ENCODE measurements at regions not wholly inside any gene's neighbourhood (a gene's known extent, or its start where the extent isn't known, plus 50 kb on each side); places are given as distances from the start of the nearest gene placed in this dataset.
"Not testable (repeated sequence)": the region's sequence is repeated elsewhere in the genome, so short reads cannot be mapped to it uniquely, and the experiment has no call there.

DNA sequence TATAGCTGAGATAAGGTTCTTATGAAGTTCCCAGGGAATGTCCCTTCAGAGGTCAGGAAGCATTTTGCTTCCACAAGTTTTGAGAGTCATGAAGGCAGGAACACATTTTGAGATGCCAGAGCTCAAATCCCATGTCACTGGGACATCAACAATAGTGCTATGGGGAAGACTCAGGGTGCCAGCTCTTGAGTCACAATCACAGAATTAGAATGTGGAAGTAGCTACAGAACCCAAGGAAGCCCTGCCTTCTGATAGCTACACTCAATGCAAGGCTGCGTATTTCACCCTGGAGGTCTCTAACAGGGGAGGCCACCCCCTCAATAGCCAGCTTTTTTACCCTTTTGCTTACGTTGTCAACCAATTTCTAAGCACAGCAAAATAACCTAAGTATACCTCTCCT lies 141.3 kb downstream of the FAM72B start:
- no CpG with 5 or more reads among the region's 2 CpGs for WGBS (ENCODE audit: extremely low coverage, insufficient read length, low lambda C conversion rate)
- not testable (repeated sequence) for H3K4me1 ChIP-seq (ENCODE audit: insufficient read depth, low read length); H2AFZ ChIP-seq (ENCODE audit: low read length); H2BK20ac ChIP-seq (ENCODE audit: low read depth, low read length, poor library complexity, severe bottlenecking); H4K5ac ChIP-seq (ENCODE audit: insufficient read length, low read depth, low read length); H3K9me3 ChIP-seq (ENCODE audit: control insufficient read depth, low read depth, low read length); H3T11ph ChIP-seq (ENCODE audit: low read length); H3K27me3 ChIP-seq (ENCODE audit: insufficient read depth, low read length); H3K36me3 Mint-ChIP-seq (ENCODE audit: insufficient read depth in 1 of 3, low read depth in 3 of 3); DNase-seq; H3K56ac ChIP-seq (ENCODE audit: insufficient read length, low read depth, low read length); H3K4me3 Mint-ChIP-seq; H3K27me3 Mint-ChIP-seq (ENCODE audit: low read depth); H3K9me3 Mint-ChIP-seq; H2BK120ac ChIP-seq (ENCODE audit: low read depth, low read length, poor library complexity, severe bottlenecking); H3K4me2 ChIP-seq (ENCODE audit: insufficient read depth, insufficient read length, low read length); H4K8ac ChIP-seq (replicated peaks; ENCODE audit: insufficient read length, low read depth, low read length); H3K79me1 ChIP-seq (ENCODE audit: insufficient read depth, low read depth, low read length, poor library complexity, severe bottlenecking); H4K91ac ChIP-seq (ENCODE audit: insufficient read length, low read depth, low read length); H3K18ac ChIP-seq (ENCODE audit: insufficient read length, low read depth, low read length); H3K14ac ChIP-seq (ENCODE audit: insufficient read depth, low read length); H3K23ac ChIP-seq (ENCODE audit: insufficient read length, low read depth, low read length); H4K20me1 ChIP-seq (ENCODE audit: control insufficient read depth, insufficient read depth, insufficient read length); H2BK15ac ChIP-seq (ENCODE audit: low read depth, low read length); H3K4me1 Mint-ChIP-seq; H2BK5ac ChIP-seq (ENCODE audit: insufficient read length, low read length); H3K9ac ChIP-seq (ENCODE audit: extremely low read depth, insufficient read length, low read length); H2BK12ac ChIP-seq (ENCODE audit: insufficient read length, low read depth, low read length); H2AK5ac ChIP-seq (ENCODE audit: insufficient read length, low read length); H3K79me2 ChIP-seq (ENCODE audit: insufficient read depth, low read length); H3K27ac ChIP-seq (ENCODE audit: insufficient read length, low read depth, low read length); H3K27ac Mint-ChIP-seq; H3K23me2 ChIP-seq (ENCODE audit: insufficient read length, low read depth, low read length, poor library complexity, severe bottlenecking); H3K4ac ChIP-seq (ENCODE audit: low read depth, low read length)

DNA sequence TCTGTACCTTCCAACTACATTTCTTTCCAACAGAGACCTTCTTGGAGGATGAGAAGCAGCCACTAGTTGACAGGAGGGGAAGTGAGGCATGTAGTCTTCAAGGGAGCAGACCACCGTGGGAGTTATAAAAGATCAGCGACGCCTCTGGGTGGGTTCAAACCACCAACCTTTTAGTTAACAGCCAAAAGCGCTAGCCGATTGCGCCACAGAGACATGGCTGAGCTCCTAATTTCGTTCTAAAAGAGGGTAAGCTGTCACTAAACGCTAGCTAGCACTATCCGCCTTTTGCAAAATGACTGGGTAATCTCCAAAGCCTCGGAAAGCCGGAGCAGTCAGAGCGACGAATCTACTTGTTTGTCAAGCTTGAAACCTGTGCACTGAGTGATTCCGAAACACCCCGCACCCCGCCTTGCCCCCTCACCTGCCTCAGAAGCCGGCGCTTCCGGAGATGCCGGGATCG lies 135.8 kb downstream of the FAM72B start:
- H3K79me1 ChIP-seq (ENCODE audit: insufficient read depth, low read depth, low read length, poor library complexity, severe bottlenecking); H2AK5ac ChIP-seq (ENCODE audit: insufficient read length, low read length); H3K27ac ChIP-seq (ENCODE audit: insufficient read length, low read depth, low read length); H3T11ph ChIP-seq (ENCODE audit: low read length); H2BK12ac ChIP-seq (ENCODE audit: insufficient read length, low read depth, low read length); H3K18ac ChIP-seq (ENCODE audit: insufficient read length, low read depth, low read length); H3K27ac Mint-ChIP-seq; H3K9me3 Mint-ChIP-seq; H2BK15ac ChIP-seq (ENCODE audit: low read depth, low read length); H3K9ac ChIP-seq (ENCODE audit: extremely low read depth, insufficient read length, low read length); H3K14ac ChIP-seq (ENCODE audit: insufficient read depth, low read length); H3K23me2 ChIP-seq (ENCODE audit: insufficient read length, low read depth, low read length, poor library complexity, severe bottlenecking); H2AFZ ChIP-seq (ENCODE audit: low read length); H2BK20ac ChIP-seq (ENCODE audit: low read depth, low read length, poor library complexity, severe bottlenecking); H2BK5ac ChIP-seq (ENCODE audit: insufficient read length, low read length); H3K36me3 Mint-ChIP-seq (ENCODE audit: insufficient read depth in 1 of 3, low read depth in 3 of 3); H3K27me3 ChIP-seq (ENCODE audit: insufficient read depth, low read length); H3K23ac ChIP-seq (ENCODE audit: insufficient read length, low read depth, low read length); H4K91ac ChIP-seq (ENCODE audit: insufficient read length, low read depth, low read length); H4K5ac ChIP-seq (ENCODE audit: insufficient read length, low read depth, low read length); H4K8ac ChIP-seq (replicated peaks; ENCODE audit: insufficient read length, low read depth, low read length); H3K4ac ChIP-seq (ENCODE audit: low read depth, low read length); H3K9me3 ChIP-seq (ENCODE audit: control insufficient read depth, low read depth, low read length); H2BK120ac ChIP-seq (ENCODE audit: low read depth, low read length, poor library complexity, severe bottlenecking); H4K20me1 ChIP-seq (ENCODE audit: control insufficient read depth, insufficient read depth, insufficient read length); H3K4me1 ChIP-seq (ENCODE audit: insufficient read depth, low read length); H3K79me2 ChIP-seq (ENCODE audit: insufficient read depth, low read length); H3K56ac ChIP-seq (ENCODE audit: insufficient read length, low read depth, low read length): not testable (repeated sequence)
- WGBS (ENCODE audit: extremely low coverage, insufficient read length, low lambda C conversion rate) = no CpG with 5 or more reads among the region's 21 CpGs
- Mint-ChIP-seq H3K4me3 (peak overlapping the region; percentile 45 to 56; a peak in 4 of 5 replicates), H3K4me1 (peaks cover 9 to 11% of the 10 kb centered on the region in 2 experiments), H3K27me3 (ENCODE audit: low read depth) (peaks cover 16% of the 10 kb centered on the region)
- H3K4me2 ChIP-seq (ENCODE audit: insufficient read depth, insufficient read length, low read length) = peak overlapping the region; percentile 30
- DNase-seq = peak; percentile 25
